ENCODE measurements at regions not wholly inside any gene's neighbourhood (a gene's known extent, or its start where the extent isn't known, plus 50 kb on each side); places are given as distances from the start of the nearest gene placed in this dataset.

DNA sequence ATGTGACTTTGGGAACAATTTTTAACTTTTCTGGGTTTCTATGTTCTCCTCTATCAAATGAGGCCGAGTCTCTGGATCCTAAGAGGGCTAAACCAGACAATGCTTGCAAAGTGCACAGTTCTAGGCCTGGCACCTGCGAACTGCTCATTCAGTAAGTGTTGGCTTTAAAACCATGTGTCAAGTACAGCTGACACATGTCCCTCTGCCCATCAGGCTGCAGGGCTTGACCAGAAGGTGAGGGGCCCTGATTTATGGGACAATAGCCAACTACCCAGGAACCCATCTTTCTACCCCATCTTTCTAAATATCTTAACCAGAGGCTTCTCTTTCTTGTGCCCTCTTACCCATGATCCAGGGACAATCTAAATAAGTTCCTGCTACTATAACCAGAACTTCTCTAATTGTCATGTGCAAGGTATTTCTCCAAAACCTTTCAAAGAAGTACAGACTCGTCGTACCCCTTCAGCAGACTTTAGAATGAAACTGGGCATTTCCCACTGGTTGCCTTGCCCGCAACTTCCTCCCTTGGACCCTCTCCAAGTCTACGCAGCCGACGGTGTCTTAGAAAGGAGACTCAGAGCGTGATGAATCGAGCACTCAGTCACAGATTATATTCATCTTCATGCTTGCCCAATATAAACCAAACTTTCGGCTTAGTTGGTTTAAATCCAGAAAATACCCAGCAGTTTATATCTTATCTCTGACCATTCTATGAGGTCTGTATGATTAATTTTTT lies 69.8 kb upstream of the STEAP1B start:
- H3K27ac ChIP-seq (ENCODE audit: low read depth in 1 of 2, low read length in 2 of 2) = no peak overlapping the region
- no peaks in the 10 kb centered on the region for H3K36me3 ChIP-seq (replicated peaks in 1 of 2; ENCODE audit: control insufficient read depth in 1 of 2, insufficient read depth in 2 of 2, low read length in 2 of 2)
- H2AFZ ChIP-seq (ENCODE audit: insufficient read depth, low read depth, low read length, poor library complexity, severe bottlenecking) = no peak overlapping the region
- Mint-ChIP-seq H3K36me3 (no peaks in the 10 kb centered on the region), H3K4me1 (peaks cover 60% of the 10 kb centered on the region), H3K9me3 (peaks cover 0 to 3% (median 0%) of the 10 kb centered on the region in 7 donors), H3K27ac (peak overlapping the region in 6 of 7 donors; percentile 15 to 81 (median 72)), H3K27me3 (ENCODE audit: low read depth in 3 of 3) (peaks cover 26 to 32% (median 30%) of the 10 kb centered on the region in 3 donors), H3K4me3 (peak overlapping the region in 1 of 2 donors; percentile 59)
- no peaks in the 10 kb centered on the region for H3K79me2 ChIP-seq (ENCODE audit: insufficient read depth, low read length)
- peak; percentile 88 to 97 (median 93) for DNase-seq
- H3K4me1 ChIP-seq (ENCODE audit: control insufficient read depth in 1 of 2, insufficient read depth in 2 of 2, low read length in 2 of 2) = peaks cover 60 to 62% of the 10 kb centered on the region in 2 donors
- WGBS (ENCODE audit: insufficient coverage) = 40% methylated on average over 5 of the region's 11 CpGs
- H3K4me2 ChIP-seq (replicated peaks; ENCODE audit: extremely low read depth, low read length, poor library complexity, severe bottlenecking) = no peak overlapping the region
- intact Hi-C loops (cut with micrococcal nuclease) = loop anchor here (5.0 to 10.0 kb wide), 4 partner anchors 93 to 485 kb away; partner anchors contain the start of gene HYCC1 (in 1 of the 2)
- TF ChIP-seq, protein P1, sequence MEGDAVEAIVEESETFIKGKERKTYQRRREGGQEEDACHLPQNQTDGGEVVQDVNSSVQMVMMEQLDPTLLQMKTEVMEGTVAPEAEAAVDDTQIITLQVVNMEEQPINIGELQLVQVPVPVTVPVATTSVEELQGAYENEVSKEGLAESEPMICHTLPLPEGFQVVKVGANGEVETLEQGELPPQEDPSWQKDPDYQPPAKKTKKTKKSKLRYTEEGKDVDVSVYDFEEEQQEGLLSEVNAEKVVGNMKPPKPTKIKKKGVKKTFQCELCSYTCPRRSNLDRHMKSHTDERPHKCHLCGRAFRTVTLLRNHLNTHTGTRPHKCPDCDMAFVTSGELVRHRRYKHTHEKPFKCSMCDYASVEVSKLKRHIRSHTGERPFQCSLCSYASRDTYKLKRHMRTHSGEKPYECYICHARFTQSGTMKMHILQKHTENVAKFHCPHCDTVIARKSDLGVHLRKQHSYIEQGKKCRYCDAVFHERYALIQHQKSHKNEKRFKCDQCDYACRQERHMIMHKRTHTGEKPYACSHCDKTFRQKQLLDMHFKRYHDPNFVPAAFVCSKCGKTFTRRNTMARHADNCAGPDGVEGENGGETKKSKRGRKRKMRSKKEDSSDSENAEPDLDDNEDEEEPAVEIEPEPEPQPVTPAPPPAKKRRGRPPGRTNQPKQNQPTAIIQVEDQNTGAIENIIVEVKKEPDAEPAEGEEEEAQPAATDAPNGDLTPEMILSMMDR (IDR thresholded peaks at IDR 0.05) = no peak
- no peaks in the 10 kb centered on the region for H3K9me3 ChIP-seq (replicated peaks in 1 of 2; ENCODE audit: control insufficient read depth in 1 of 2, insufficient read depth in 1 of 2, low read length in 2 of 2)
- peak overlapping the region in 1 of 3 experiments; percentile 11 for H3K4me3 ChIP-seq (replicated peaks in 1 of 3; ENCODE audit: low read depth in 2 of 3, low read length in 3 of 3)
- H3K27me3 ChIP-seq (ENCODE audit: control insufficient read depth in 2 of 2, insufficient read depth in 2 of 2, low read length in 2 of 2) = peaks cover 18 to 20% of the 10 kb centered on the region in 2 donors
- H4K20me1 ChIP-seq (ENCODE audit: insufficient read depth, low read length) = no peaks in the 10 kb centered on the region
- no peak overlapping the region for H3K9ac ChIP-seq (ENCODE audit: insufficient read depth, low read length, poor library complexity, severe bottlenecking)

DNA sequence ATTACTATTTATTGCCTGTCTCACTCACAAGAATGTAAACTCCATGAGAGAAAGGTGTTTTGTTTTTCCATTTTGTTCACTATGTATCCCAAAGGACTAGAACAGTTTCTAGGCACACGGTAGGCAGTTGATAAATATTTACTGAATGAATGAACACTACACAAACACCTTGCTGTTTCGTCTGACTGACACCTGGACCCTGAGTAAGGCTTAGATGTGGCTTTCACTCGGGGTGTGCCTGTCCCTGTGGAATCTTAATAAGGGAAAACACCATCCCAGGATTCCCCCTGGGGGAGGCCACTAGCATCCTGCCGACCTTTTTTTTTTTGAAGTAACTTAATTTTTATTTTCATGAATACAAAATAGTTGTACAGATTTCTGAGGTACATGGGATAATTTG lies 66.6 kb upstream of the STEAP1B start:
- TF ChIP-seq, protein P1 (IDR thresholded peaks at IDR 0.05) = no peak
- Histone ChIP-seq H2AFZ (ENCODE audit: insufficient read depth, low read depth, low read length, poor library complexity, severe bottlenecking) (no peak overlapping the region), H3K9ac (ENCODE audit: insufficient read depth, low read length, poor library complexity, severe bottlenecking) (no peak overlapping the region), H3K4me2 (replicated peaks; ENCODE audit: extremely low read depth, low read length, poor library complexity, severe bottlenecking) (no peak overlapping the region), H3K27ac (ENCODE audit: low read depth in 1 of 2, low read length in 2 of 2) (no peak overlapping the region), H3K36me3 (replicated peaks in 1 of 2; ENCODE audit: control insufficient read depth in 1 of 2, insufficient read depth in 2 of 2, low read length in 2 of 2) (no peaks in the 10 kb centered on the region), H3K9me3 (replicated peaks in 1 of 2; ENCODE audit: control insufficient read depth in 1 of 2, insufficient read depth in 1 of 2, low read length in 2 of 2) (no peaks in the 10 kb centered on the region), H3K4me1 (ENCODE audit: control insufficient read depth in 1 of 2, insufficient read depth in 2 of 2, low read length in 2 of 2) (peaks cover 60 to 63% of the 10 kb centered on the region in 2 donors), H4K20me1 (ENCODE audit: insufficient read depth, low read length) (no peaks in the 10 kb centered on the region), H3K79me2 (ENCODE audit: insufficient read depth, low read length) (no peaks in the 10 kb centered on the region), H3K27me3 (ENCODE audit: control insufficient read depth in 2 of 2, insufficient read depth in 2 of 2, low read length in 2 of 2) (peaks cover 38 to 39% of the 10 kb centered on the region in 2 donors), H3K4me3 (replicated peaks in 1 of 3; ENCODE audit: low read depth in 2 of 3, low read length in 3 of 3) (no peak overlapping the region)
- H3K4me3 Mint-ChIP-seq = no peak overlapping the region
- no CpG with 5 or more reads among the region's 4 CpGs for WGBS (ENCODE audit: insufficient coverage)
- peaks cover 0 to 2% of the 10 kb centered on the region in 2 donors for H3K36me3 Mint-ChIP-seq
- H3K4me1 Mint-ChIP-seq = peaks cover 72% of the 10 kb centered on the region
- intact Hi-C loops (cut with micrococcal nuclease) = loop anchor here (10.0 kb wide), 3 partner anchors 108 to 488 kb away; partner anchors contain the start of gene HYCC1 (in 1 of the 2)
- no peak overlapping the region for H3K27ac Mint-ChIP-seq
- DNase-seq = no peak
- H3K27me3 Mint-ChIP-seq (ENCODE audit: low read depth in 3 of 3) = peaks cover 42 to 53% (median 48%) of the 10 kb centered on the region in 3 donors
- peaks cover 0 to 9% (median 0%) of the 10 kb centered on the region in 7 donors for H3K9me3 Mint-ChIP-seq

Data from CD14-positive monocyte (primary cell).